ENCODE measurements at regions not wholly inside any gene's neighbourhood (a gene's known extent, or its start where the extent isn't known, plus 50 kb on each side); places are given as distances from the start of the nearest gene placed in this dataset.

DNA sequence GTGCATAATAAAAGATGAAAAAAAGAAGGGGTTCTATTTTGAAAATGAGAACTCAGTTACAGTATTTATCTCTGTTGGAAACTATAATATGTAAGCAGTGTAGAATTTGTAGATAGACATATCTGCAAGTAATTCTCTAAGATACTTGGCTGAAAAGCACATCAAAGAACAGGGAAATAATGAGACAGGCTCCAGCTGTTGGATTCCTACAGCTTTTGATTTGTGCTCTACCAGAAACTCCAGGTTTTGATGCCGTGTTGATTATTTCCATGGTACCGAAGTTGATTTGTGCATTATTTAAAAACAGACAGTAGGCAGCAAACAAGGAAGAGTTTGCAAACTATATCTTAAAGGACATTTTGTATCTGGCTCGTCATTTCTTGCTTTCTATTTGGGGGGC, 2098.7 kb upstream of the WWC1 start:
- no peak for TF ChIP-seq ZFX (IDR thresholded peaks at IDR 0.05; ENCODE audit: borderline replicate concordance)
- TF ChIP-seq, protein P1, sequence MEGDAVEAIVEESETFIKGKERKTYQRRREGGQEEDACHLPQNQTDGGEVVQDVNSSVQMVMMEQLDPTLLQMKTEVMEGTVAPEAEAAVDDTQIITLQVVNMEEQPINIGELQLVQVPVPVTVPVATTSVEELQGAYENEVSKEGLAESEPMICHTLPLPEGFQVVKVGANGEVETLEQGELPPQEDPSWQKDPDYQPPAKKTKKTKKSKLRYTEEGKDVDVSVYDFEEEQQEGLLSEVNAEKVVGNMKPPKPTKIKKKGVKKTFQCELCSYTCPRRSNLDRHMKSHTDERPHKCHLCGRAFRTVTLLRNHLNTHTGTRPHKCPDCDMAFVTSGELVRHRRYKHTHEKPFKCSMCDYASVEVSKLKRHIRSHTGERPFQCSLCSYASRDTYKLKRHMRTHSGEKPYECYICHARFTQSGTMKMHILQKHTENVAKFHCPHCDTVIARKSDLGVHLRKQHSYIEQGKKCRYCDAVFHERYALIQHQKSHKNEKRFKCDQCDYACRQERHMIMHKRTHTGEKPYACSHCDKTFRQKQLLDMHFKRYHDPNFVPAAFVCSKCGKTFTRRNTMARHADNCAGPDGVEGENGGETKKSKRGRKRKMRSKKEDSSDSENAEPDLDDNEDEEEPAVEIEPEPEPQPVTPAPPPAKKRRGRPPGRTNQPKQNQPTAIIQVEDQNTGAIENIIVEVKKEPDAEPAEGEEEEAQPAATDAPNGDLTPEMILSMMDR (IDR thresholded peaks at IDR 0.05): no peak
- H3K27ac ChIP-seq: no peak overlapping the region

DNA sequence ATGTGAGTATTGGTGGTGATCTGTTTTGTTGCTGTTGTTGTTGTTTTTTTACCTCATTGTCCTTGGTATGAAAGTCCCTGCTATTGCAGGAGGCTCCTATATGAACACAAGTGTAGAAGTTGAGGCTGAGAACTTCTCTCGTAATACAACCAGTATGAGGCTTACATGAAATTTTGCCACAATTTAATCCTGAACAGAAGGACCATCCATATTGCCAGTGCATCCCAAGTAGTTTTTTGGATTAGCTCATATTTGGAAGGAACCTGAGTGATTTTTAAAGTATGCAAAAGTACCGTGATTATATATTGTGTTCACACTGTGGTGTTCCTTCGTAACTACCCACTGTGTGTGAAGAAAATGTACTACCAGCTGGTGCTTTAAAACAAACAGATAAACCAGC, 2095.5 kb upstream of the WWC1 start:
- TF ChIP-seq ZFX (IDR thresholded peaks at IDR 0.05; ENCODE audit: borderline replicate concordance): no peak
- TF ChIP-seq, protein P1 (IDR thresholded peaks at IDR 0.05): no peak
- no peak overlapping the region for H3K27ac ChIP-seq

DNA sequence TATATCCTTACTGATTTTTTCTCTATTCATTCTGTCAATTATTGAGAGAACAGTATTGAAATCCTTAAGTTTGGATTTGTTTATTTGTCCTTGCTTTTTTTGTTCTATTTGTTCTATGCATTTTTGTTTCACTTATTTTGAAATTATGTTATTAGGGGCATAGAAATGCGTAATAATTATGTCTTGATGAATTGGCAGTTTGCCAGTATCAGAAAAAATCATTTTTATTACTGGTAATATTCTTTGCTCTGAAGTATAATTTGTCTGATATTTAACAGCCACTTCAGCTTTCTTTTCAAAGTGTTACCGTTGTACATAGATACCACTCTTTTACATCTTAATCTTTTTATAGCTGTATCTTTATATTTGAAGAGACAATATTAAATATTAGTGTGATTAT, 2090.9 kb upstream of the WWC1 start:
- TF ChIP-seq, protein P1 (IDR thresholded peaks at IDR 0.05): no peak
- TF ChIP-seq ZFX (IDR thresholded peaks at IDR 0.05; ENCODE audit: borderline replicate concordance): no peak

DNA sequence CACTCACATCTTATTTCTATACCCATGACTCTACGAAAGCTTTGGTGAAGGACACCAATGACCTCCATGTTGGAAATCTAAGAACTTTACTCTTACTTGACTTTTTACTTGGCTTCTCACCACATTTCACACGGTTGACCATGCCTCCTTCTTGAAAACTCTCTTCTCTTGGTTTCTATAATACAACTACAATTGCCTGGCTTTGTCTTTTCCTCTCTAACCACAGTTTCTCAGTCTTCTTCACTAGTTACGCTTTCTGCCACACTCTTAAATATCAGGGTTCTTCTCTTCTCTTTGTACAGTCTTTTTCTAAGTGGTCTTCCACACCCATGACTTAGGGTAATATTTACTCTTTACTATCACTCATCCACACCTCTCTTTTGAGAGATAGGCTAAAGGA, 2079.8 kb upstream of the WWC1 start:
- TF ChIP-seq, protein P1 (IDR thresholded peaks at IDR 0.05): no peak
- no peak for TF ChIP-seq ZFX (IDR thresholded peaks at IDR 0.05; ENCODE audit: borderline replicate concordance)

More for the DNA sequence above, 2090.9 kb upstream of the WWC1 start:
- no peak overlapping the region for H3K27ac ChIP-seq

DNA sequence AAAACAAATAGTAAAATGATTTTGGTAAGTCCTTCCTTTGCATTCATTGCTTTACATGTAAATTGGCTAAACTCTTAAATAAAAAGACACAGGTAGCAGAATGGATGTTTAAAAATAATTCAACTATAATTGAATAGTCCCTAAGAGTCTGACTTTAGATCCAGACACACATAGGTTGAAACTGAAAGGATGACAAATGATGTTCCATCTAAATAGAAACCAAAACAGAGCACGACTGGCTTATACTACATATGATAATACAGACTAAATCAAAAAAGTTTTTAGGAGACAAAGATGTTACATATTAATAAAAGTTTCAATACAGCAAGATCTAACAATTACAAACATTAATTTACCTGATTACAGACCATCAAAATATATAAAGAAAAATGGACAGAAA, 2055.1 kb upstream of the WWC1 start:
- H3K27ac ChIP-seq: no peak overlapping the region
- no peak for TF ChIP-seq ZFX (IDR thresholded peaks at IDR 0.05; ENCODE audit: borderline replicate concordance)
- TF ChIP-seq, protein P1 (IDR thresholded peaks at IDR 0.05): no peak

More for the DNA sequence above, 2079.8 kb upstream of the WWC1 start:
- H3K27ac ChIP-seq: no peak overlapping the region

DNA sequence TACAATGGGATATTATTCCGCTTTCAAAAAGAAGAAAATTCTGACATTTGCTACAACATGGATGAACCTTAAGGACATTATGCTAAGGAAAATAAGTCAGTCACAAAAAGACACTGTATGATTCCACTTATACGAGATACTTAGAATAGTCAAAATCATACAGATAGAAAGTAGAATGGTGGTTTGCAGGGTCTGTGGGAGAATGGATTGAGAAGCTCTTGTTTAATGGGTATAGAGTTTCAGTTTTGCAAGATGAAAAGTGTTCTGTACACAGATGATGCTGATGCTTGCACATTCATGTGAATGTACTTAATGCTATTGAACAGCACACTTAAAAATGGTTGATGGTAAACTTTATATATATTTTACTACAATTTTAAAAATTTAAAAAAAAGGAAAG, 2050.7 kb upstream of the WWC1 start:
- H3K27ac ChIP-seq: no peak overlapping the region
- TF ChIP-seq, protein P1 (IDR thresholded peaks at IDR 0.05): no peak
- TF ChIP-seq ZFX (IDR thresholded peaks at IDR 0.05; ENCODE audit: borderline replicate concordance): no peak

DNA sequence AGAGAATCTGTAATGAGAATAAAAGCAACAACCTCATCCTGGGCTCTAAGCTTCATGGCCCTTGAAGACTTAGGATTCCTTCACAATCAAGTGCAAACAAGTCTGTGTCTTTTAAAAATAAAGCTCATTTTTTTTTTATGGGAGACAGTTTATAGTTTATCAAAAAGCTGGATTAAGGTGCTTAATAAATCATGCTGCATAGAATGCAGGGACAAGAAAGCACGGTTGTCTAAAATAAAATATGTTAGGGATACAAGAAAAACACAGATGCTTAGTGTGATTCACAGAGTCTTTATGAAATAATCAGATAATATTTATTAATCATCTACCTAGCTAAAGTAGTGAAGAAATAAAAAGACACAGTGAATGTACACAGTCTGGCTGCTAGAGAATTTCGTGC, 2045.9 kb upstream of the WWC1 start:
- H3K27ac ChIP-seq: no peak overlapping the region
- TF ChIP-seq, protein P1 (IDR thresholded peaks at IDR 0.05): no peak
- TF ChIP-seq ZFX (IDR thresholded peaks at IDR 0.05; ENCODE audit: borderline replicate concordance): no peak
